Caco-2 (cell line): ENCODE measurements at regions not wholly inside any gene's neighbourhood (a gene's known extent, or its start where the extent isn't known, plus 50 kb on each side); places are given as distances from the start of the nearest gene placed in this dataset.

Experiments
- BruUV-seq: library from RNA; stranded (reverse); fragments of 400-500 nt; replicated peaks from 2 replicates; lab custom pipeline; 2021; lab: Mats Ljungman, UMichigan
- CTCF ChIA-PET: fragments of 300-600 bp; sonication (Branson Sonifier 250); formaldehyde crosslinking; loops from one replicate; lab custom pipeline; 2022; ENCODE audit warnings: antibody characterized with exemption; lab: Charles Lee
- POLR2A ChIA-PET: fragments of 300-600 bp; sonication (Branson Sonifier 250); formaldehyde crosslinking; loops from one replicate; lab custom pipeline; 2022; ENCODE audit warnings: antibody characterized with exemption; lab: Charles Lee
- DNase-seq, 2 experiments: peaks; one replicate each; pipeline versions ENCODE4 v3.0.0 to v3.0.0-alpha.2; 2020 to 2022
- H3K27me3 ChIP-seq: replicated peaks from 2 replicates; pipeline ENCODE4 v1.6.0; 2011; ENCODE audit warnings: low read length; ENCODE audit not compliant: control insufficient read depth, insufficient read depth
- H3K36me3 ChIP-seq: 2 replicates; pipeline ENCODE4 v1.5.1; 2011; ENCODE audit warnings: low read length; ENCODE audit not compliant: control insufficient read depth, insufficient read depth
- H3K4me1 ChIP-seq: fragments of 250-450 bp; sonication (Bioruptor Pico); 2 replicates; pipeline ENCODE4 v1.5.1; 2020; ENCODE audit warnings: mild to moderate bottlenecking
- H3K4me3 ChIP-seq: 2 replicates; pipeline ENCODE4 v1.5.1; 2011; ENCODE audit warnings: low read depth, mild to moderate bottlenecking, control low read depth, low read length
- H3K9me3 ChIP-seq: fragments of 250-450 bp; sonication (Bioruptor Pico); 2 replicates; pipeline ENCODE4 v1.5.1; 2020; ENCODE audit warnings: mild to moderate bottlenecking, moderate library complexity
- H3K27ac Mint-ChIP-seq: one replicate; pipeline ENCODE4 v1.8.0; 2022; ENCODE audit warnings: mixed read lengths; ENCODE audit not compliant: unreplicated experiment
- H3K27me3 Mint-ChIP-seq: one replicate; pipeline ENCODE4 v1.8.0; 2022; ENCODE audit warnings: mixed read lengths; ENCODE audit not compliant: insufficient read depth, unreplicated experiment
- H3K36me3 Mint-ChIP-seq: one replicate; pipeline ENCODE4 v1.8.0; 2022; ENCODE audit warnings: mild to moderate bottlenecking, mixed read lengths; ENCODE audit not compliant: insufficient read depth, unreplicated experiment
- H3K4me1 Mint-ChIP-seq: one replicate; pipeline ENCODE4 v1.8.0; 2022; ENCODE audit warnings: low read depth, mixed read lengths; ENCODE audit not compliant: unreplicated experiment
- H3K4me3 Mint-ChIP-seq: one replicate; pipeline ENCODE4 v1.8.0; 2022; ENCODE audit warnings: mild to moderate bottlenecking, moderate library complexity, mixed read lengths; ENCODE audit not compliant: unreplicated experiment
- H3K9me3 Mint-ChIP-seq: one replicate; pipeline ENCODE4 v1.8.0; 2022; ENCODE audit warnings: mixed read lengths; ENCODE audit not compliant: unreplicated experiment
- CTCF ChIP-seq, 2 experiments: fragments of 200-600 bp in 1 of 2; IDR thresholded peaks; 1 replicate in 1 of 2; 2 replicates in 1 of 2; pipeline versions ENCODE4 v1.5.1 to v1.8.0; 2011 to 2022; ENCODE audit warnings: antibody characterized with exemption in 1 of 2, control low read depth in 1 of 2, inconsistent platforms in 1 of 2, low read depth in 1 of 2, low read length in 1 of 2, mild to moderate bottlenecking in 1 of 2, moderate library complexity in 1 of 2; ENCODE audit not compliant: insufficient read depth in 1 of 2, severe bottlenecking in 1 of 2, unreplicated experiment in 1 of 2
- intact Hi-C: fragments of 100-400 bp; cut with micrococcal nuclease; formaldehyde crosslinking; loops from one replicate; pipeline ENCODE4 v1.10.0; 2022; ENCODE audit not compliant: unreplicated experiment

GRCh38 chr4:187467224-187467623, 528.3 kb upstream of the ZFP42 start:
- Mint-ChIP-seq H3K27ac (no peak overlapping the region), H3K9me3 (no peaks in the 10 kb centered on the region), H3K27me3 (peaks cover 7% of the 10 kb centered on the region), H3K4me3 (no peak overlapping the region), H3K4me1 (no peaks in the 10 kb centered on the region), H3K36me3 (no peaks in the 10 kb centered on the region)
- ChIA-PET CTCF (interaction anchor here (0.8 kb wide), 1 partner anchor 139 kb away, joined by 3 read pairs; no protein-coding TSS in a partner anchor), POLR2A (no interaction called here)
- no peak overlapping the region for H3K4me3 ChIP-seq
- no peaks in the 10 kb centered on the region for H3K9me3 ChIP-seq
- BruUV-seq: no TSS peak
- no peak for TF ChIP-seq CTCF (IDR thresholded peaks at IDR 0.05; ENCODE audit: insufficient read depth in 1 of 2, low read depth in 1 of 2, low read length in 1 of 2, severe bottlenecking in 1 of 2, unreplicated experiment in 1 of 2)
- H3K36me3 ChIP-seq: no peaks in the 10 kb centered on the region
- DNase-seq: no peak
- no peaks in the 10 kb centered on the region for H3K27me3 ChIP-seq
- no peaks in the 10 kb centered on the region for H3K4me1 ChIP-seq
- intact Hi-C loops: no loop called here

- intact Hi-C loops: no loop called here
- no TSS peak for BruUV-seq
Measured at GRCh38 chr4:187469627-187470026, 525.9 kb upstream of the ZFP42 start.

GRCh38 chr4:187470061-187470460, 525.5 kb upstream of the ZFP42 start:
- H3K4me1 ChIP-seq: no peaks in the 10 kb centered on the region
- no peak for TF ChIP-seq CTCF (IDR thresholded peaks at IDR 0.05; ENCODE audit: insufficient read depth in 1 of 2, low read depth in 1 of 2, low read length in 1 of 2, severe bottlenecking in 1 of 2, unreplicated experiment in 1 of 2)
- H3K27ac Mint-ChIP-seq: no peak overlapping the region
- intact Hi-C loops: no loop called here
- ChIA-PET CTCF (no interaction called here), POLR2A (no interaction called here)
- H3K4me3 Mint-ChIP-seq: no peak overlapping the region
- H3K36me3 ChIP-seq: no peaks in the 10 kb centered on the region
- no peaks in the 10 kb centered on the region for H3K4me1 Mint-ChIP-seq
- no peaks in the 10 kb centered on the region for H3K9me3 ChIP-seq
- peaks cover 8% of the 10 kb centered on the region for H3K27me3 Mint-ChIP-seq
- no peak overlapping the region for H3K4me3 ChIP-seq
- H3K36me3 Mint-ChIP-seq: no peaks in the 10 kb centered on the region
- BruUV-seq: no TSS peak
- no peaks in the 10 kb centered on the region for H3K9me3 Mint-ChIP-seq
- no peaks in the 10 kb centered on the region for H3K27me3 ChIP-seq
- no peak for DNase-seq

More at GRCh38 chr4:187469627-187470026, 525.9 kb upstream of the ZFP42 start:
- no peaks in the 10 kb centered on the region for H3K27me3 ChIP-seq
- POLR2A ChIA-PET: no interaction called here
- Mint-ChIP-seq H3K27ac (no peak overlapping the region), H3K4me1 (no peaks in the 10 kb centered on the region), H3K36me3 (no peaks in the 10 kb centered on the region), H3K9me3 (no peaks in the 10 kb centered on the region), H3K4me3 (no peak overlapping the region), H3K27me3 (peaks cover 8% of the 10 kb centered on the region)
- no peaks in the 10 kb centered on the region for H3K36me3 ChIP-seq
- no peak overlapping the region for H3K4me3 ChIP-seq
- TF ChIP-seq CTCF (IDR thresholded peaks at IDR 0.05; ENCODE audit: insufficient read depth in 1 of 2, low read depth in 1 of 2, low read length in 1 of 2, severe bottlenecking in 1 of 2, unreplicated experiment in 1 of 2): no peak
- no peaks in the 10 kb centered on the region for H3K4me1 ChIP-seq
- DNase-seq: no peak
- H3K9me3 ChIP-seq: no peaks in the 10 kb centered on the region
- CTCF ChIA-PET: no interaction called here
